ENCODE measurements at regions not wholly inside any gene's neighbourhood (a gene's known extent, or its start where the extent isn't known, plus 50 kb on each side); places are given as distances from the start of the nearest gene placed in this dataset.

DNA sequence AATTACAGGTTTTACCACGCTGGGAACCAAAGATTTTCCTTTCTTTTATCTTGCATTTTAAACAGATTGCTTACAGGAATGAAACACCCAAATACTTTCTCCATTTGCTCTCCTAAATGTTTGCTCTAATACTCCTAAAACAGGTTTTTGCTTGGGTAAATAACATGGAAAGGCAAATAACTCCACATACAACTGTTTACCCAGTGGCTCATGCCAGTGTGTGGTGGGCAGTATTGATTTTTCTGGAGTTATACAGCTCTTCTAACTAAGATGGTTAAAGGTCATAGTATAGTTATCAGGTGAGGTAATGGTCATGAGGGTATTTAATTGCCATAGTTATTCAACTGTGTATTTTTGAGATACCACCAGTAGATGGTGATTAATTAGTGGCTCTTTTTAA is 61.2 kb upstream of the RAB27B start:
- no peak for DNase-seq (ENCODE audit: low read depth in 3 of 3, low spot score in 1 of 3)

DNA sequence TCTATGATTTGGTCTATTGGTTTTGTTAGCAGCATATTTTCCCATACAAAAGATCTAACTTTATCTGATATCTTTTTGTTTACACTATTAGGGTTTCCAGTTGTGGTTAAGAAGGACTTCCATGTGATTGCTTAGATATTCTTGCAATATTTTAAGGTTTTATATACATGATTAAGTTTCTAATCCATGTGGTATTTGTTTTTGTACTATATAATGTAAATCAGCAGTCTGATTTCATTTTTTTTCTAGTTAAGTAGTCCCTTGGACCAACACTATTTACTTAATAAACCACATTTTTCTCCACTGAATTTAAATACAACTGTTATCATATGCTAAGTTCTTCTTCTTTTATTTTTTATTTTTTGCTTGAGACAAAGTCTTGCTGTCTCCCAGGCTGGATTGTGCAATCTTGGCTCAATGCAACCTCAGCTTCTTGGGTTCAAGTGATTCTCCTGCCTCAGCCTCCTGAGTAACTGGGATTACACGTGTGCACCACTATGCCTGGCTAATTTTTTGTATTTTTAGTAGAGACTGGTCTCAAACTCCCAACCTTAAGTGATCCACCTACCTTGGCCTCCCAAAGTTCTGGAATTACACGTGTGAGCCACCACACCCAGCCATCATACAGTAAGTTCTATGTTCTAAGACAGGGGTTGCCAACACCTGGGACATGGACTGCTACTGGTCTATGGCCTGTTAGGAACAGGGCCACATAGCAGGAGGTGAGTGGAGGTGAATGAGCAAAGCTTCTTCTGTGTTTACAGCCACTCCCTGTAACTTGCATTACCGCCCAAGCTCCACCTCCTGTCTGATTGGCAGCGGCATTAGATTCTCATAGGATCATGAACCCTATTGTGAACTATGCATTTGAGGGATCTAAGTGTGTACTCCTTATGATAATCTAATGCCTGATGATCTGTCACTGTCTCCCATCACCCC is 58.5 kb upstream of the RAB27B start:
- no peak for DNase-seq (ENCODE audit: low read depth in 3 of 3, low spot score in 1 of 3)

DNA sequence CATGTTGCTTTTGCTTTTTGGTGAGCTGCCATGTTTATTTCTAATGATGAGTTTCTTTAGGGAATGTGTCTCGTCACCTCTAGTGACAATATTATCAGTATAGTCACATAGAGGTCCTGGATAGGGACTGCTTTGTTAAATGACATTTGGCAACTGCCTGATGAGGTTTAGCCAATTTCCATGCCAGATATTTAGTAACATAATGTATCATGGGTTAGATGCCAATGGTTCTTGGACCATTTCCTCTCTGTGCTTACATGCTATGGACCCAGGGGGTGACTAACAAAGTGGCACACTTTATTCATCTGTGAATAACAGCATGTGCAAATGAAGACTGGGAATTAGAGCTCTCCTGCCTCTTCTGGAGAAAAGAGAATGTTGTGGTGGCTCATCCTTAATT is 56.2 kb upstream of the RAB27B start:
- no peak for DNase-seq (ENCODE audit: low read depth in 3 of 3, low spot score in 1 of 3)

DNA sequence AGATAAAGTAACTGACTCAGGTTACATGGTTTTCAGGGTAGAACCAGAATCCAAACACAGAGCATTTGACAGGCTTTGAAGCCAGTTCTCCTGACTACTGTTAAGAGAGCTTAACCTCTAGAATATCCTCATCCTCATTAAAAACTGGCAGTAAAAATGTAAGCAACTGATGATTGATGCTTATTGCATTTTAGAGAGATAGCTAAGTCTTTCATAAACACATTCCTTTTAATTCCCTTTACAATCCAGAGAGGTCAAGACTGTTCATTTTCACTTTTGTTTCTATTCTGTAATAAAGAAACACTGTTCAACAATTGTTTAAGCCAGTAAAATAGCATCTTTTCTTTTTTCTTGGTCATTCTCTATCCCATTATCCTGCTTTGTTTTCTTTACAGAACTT is 53.9 kb upstream of the RAB27B start:
- DNase-seq (ENCODE audit: low read depth in 3 of 3, low spot score in 1 of 3) = no peak

DNA sequence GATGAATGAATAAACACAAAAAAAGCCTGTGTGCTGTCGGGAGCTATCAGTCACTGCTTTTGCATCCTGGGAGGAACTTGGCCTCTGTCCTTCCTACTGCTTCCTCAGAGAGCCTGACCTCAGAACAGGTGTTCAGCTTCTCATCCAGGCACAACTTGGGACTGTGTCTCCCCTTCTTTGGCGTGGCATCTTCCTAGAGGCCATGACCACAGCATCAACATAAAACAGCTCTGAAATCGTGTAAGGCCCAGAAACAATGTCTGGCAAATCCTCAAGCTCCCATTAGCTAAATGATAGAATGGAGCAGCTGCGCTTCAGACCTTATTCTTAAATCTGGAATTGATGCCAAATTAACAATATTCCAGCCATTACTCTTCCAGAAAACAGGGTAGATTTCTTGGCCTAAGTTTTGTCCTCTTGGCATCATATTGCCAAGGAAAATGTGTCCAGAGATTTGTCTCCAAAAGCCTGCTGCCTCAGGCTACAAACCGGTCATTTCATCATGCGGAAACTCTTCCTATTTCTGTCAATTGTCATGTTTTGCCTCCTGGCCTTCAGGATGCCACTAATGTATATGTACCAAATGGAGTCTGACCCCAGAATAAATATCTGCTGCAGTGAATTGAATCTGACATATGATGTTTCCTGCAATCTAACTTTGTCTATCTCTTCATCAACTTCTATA is 53.2 kb upstream of the RAB27B start:
- DNase-seq (ENCODE audit: low read depth in 3 of 3, low spot score in 1 of 3) = no peak

DNA sequence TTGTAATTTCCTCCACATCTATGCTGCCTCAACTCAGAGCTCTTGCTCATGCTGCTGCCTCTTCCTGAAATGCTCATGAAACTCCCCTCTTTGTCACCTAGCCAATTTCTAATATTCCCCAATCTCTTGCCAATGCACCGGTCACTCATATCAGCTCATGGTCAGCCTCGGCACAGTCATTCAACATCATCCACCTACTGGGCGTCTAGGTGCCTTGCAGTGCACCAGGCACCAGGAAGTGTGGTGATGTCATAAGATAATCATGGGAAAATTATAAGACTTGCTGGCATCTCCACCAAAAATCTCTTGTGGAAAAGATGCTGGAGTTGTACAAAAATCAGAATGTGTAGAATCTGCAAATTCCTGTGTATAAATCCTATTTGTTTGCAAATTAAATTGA is 52.6 kb upstream of the RAB27B start:
- DNase-seq (ENCODE audit: low read depth in 3 of 3, low spot score in 1 of 3) = no peak

DNA sequence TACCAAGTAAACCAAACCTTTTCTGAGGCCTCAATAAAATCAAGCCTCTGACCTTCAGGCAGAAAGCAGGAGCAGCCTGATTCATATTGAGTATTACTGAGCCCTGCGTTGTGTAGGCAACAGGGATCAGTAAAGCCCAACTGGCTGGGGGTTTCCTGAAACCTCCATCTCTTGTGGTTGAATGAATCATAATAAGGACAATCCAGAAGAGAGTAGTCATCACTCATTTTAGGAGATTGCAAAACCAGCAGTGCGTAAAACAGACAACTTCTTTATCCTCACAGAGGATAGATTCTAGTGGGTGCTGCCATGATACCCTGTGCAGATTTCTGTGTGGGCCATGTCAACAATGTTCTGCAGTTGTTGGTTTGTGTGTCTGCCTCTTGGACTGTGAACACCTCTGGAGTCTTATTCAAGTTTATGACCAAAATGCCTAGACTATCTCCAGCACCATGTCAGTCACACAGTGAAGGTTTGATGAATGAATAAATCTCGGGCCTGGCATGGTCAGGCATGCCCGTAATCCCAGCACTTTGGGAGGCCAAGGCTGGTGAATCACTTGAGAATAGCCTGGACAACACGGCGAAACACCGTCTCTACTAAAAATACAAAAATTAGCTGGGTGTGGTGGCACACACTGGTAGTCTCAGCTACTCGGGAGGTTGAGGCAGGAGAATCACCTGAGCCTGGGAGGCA is 51.8 kb upstream of the RAB27B start:
- DNase-seq (ENCODE audit: low read depth in 3 of 3, low spot score in 1 of 3) = no peak

DNA sequence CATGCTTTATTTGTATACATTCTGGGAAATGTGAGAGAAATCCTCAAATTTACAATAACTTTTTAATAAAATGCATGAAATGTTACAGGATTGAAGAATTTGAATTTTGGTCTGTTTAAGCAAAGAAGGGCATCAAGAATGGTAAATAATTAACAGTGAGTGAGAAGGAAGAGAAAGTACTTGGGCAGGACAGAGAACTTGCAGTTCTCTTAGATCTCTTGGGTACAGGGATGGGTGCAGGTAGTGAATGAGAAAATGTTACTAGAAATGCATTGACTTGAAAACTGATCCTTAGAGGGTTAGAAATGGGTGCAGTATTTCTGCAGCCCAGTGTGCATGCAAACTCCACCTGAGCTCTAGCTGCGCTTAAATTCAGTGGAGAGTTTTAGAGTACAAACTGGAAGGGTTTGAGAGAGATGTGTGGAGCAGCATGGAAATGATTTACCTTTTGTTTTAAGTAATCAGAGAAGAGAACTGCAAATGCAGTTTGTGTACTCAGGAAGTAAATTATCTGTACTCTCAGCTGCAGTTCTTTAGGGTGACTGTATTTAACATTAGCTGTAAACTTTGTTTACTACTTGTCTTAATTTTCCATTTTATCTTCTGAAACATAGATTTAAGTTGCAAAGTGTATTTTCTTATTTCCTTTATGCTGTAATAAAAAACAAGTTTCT is 51.0 kb upstream of the RAB27B start:
- no peak for DNase-seq (ENCODE audit: low read depth in 3 of 3, low spot score in 1 of 3)

DNA sequence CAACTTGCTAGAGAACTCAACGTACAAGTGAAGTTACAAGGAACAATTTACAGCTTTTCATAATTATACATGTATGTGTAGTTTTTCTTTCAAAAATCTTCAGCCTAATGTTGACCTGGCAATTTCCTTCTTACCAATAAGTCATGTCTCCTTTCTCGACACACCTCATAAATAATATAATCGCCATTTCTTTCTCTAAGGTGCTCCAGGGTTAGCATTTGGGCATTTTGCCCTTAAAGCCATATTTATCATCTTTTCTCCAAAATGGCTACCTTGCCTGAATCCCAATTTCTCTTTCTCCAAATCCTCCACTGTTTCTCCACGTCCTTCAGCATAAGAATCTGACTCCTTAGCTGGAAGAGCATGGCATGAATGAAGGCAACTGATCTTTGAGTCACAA is 50.3 kb upstream of the RAB27B start:
- DNase-seq (ENCODE audit: low read depth in 3 of 3, low spot score in 1 of 3) = no peak
